PC-9 (cell line): ENCODE measurements at regions not wholly inside any gene's neighbourhood (a gene's known extent, or its start where the extent isn't known, plus 50 kb on each side); places are given as distances from the start of the nearest gene placed in this dataset.
"Not testable (repeated sequence)": the region's sequence is repeated elsewhere in the genome, so short reads cannot be mapped to it uniquely, and the experiment has no call there.

ENCODE experiments used
- BruUV-seq: library from RNA; stranded (reverse); fragments of 400-500 nt; replicated peaks from 2 replicates; lab custom pipeline; 2021; lab: Mats Ljungman, UMichigan
- CTCF ChIA-PET: fragments of 300-600 bp; sonication (Branson Sonifier 250); formaldehyde crosslinking; loops from one replicate; lab custom pipeline; 2022; ENCODE audit warnings: antibody characterized with exemption; lab: Charles Lee
- POLR2A ChIA-PET: fragments of 300-600 bp; sonication (Branson Sonifier 250); formaldehyde crosslinking; loops from one replicate; lab custom pipeline; 2022; ENCODE audit warnings: antibody characterized with exemption; ENCODE audit not compliant: unreplicated experiment; lab: Charles Lee
- DNase-seq, 2 experiments: peaks; one replicate each; pipeline versions ENCODE4 v3.0.0 to v3.0.0-alpha.2; 2015 to 2022; ENCODE audit warnings: mixed read lengths in 1 of 2
- H2AFZ ChIP-seq: fragments of 200-600 bp; sonication (generic); 2 replicates; pipeline ENCODE4 v1.8.1; 2017; ENCODE audit warnings: antibody characterized with exemption
- H3F3A ChIP-seq: fragments of 200-600 bp; sonication (generic); 2 replicates; pipeline ENCODE4 v1.8.1; 2017; ENCODE audit warnings: antibody characterized with exemption, mild to moderate bottlenecking, low read depth; ENCODE audit not compliant: insufficient read depth
- H3K27ac ChIP-seq: fragments of 200-600 bp; sonication (generic); 2 replicates; pipeline ENCODE4 v1.6.1; 2016; ENCODE audit warnings: mixed run types
- H3K27me3 ChIP-seq: fragments of 200-600 bp; sonication (generic); 2 replicates; pipeline ENCODE4 v1.6.1; 2016; ENCODE audit warnings: low read depth, mixed run types; ENCODE audit not compliant: insufficient read depth
- H3K36me3 ChIP-seq: fragments of 200-600 bp; sonication (generic); 2 replicates; pipeline ENCODE4 v1.6.1; 2016; ENCODE audit warnings: low read depth, mixed run types
- H3K4me1 ChIP-seq: fragments of 200-600 bp; sonication (generic); replicated peaks from 2 replicates; pipeline ENCODE4 v1.6.1; 2016; ENCODE audit warnings: mixed run types; ENCODE audit not compliant: insufficient read depth
- H3K4me2 ChIP-seq: fragments of 200-600 bp; sonication (generic); 2 replicates; pipeline ENCODE4 v1.6.1; 2017; ENCODE audit warnings: mixed run types
- H3K4me3 ChIP-seq: fragments of 200-600 bp; sonication (generic); 2 replicates; pipeline ENCODE4 v1.6.1; 2016; ENCODE audit warnings: mixed run types
- H3K79me2 ChIP-seq: fragments of 200-600 bp; sonication (generic); 2 replicates; pipeline ENCODE4 v1.6.1; 2017; ENCODE audit warnings: low read depth, mixed run types
- H3K9me2 ChIP-seq: fragments of 200-600 bp; sonication (generic); 2 replicates; pipeline ENCODE4 v1.8.1; 2017; ENCODE audit warnings: mild to moderate bottlenecking; ENCODE audit not compliant: insufficient read depth
- H3K9me3 ChIP-seq: fragments of 200-600 bp; sonication (generic); 2 replicates; pipeline ENCODE4 v1.8.1; 2016; ENCODE audit warnings: low read depth; ENCODE audit not compliant: insufficient read depth
- H4K20me1 ChIP-seq: fragments of 200-600 bp; sonication (generic); 2 replicates; pipeline ENCODE4 v1.8.1; 2017; ENCODE audit not compliant: insufficient read depth
- CTCF ChIP-seq: fragments of 200-600 bp; sonication (generic); conservative IDR thresholded peaks from 2 replicates; pipeline ENCODE4 v1.6.1; 2017; ENCODE audit warnings: mixed run types, antibody characterized with exemption, mild to moderate bottlenecking, moderate library complexity
- EZH2 ChIP-seq: fragments of 200-600 bp; sonication (generic); IDR thresholded peaks from 2 replicates; pipeline ENCODE4 v1.8.0; 2017; ENCODE audit warnings: antibody characterized with exemption, low read depth
- intact Hi-C: fragments of 100-400 bp; cut with micrococcal nuclease; formaldehyde crosslinking; loops from one replicate; pipeline ENCODE4 v1.10.0; 2022; ENCODE audit not compliant: unreplicated experiment

- H3K27ac ChIP-seq: no peak overlapping the region
- no peaks in the 10 kb centered on the region for H3F3A ChIP-seq
- ChIA-PET CTCF (no interaction called here), POLR2A (no interaction called here)
- no peaks in the 10 kb centered on the region for H3K36me3 ChIP-seq
- H3K4me2 ChIP-seq: no peak overlapping the region
- no peaks in the 10 kb centered on the region; the same call in 1 of the 2 replicates for H3K9me2 ChIP-seq
- no TSS peak for BruUV-seq
- no peaks in the 10 kb centered on the region for H4K20me1 ChIP-seq
- peaks cover 24% of the 10 kb centered on the region for H3K9me3 ChIP-seq
- H3K27me3 ChIP-seq: no peaks in the 10 kb centered on the region
- no peak for TF ChIP-seq CTCF
- no peak for TF ChIP-seq EZH2
- intact Hi-C loops: no loop called here
- DNase-seq: no peak
- H3K4me3 ChIP-seq: no peak overlapping the region
- no peaks in the 10 kb centered on the region for H3K79me2 ChIP-seq
- H3K4me1 ChIP-seq: no peaks in the 10 kb centered on the region
- H2AFZ ChIP-seq: no peak overlapping the region
Observed at GRCh38 chr2:224114428-224114827, 75.3 kb upstream of the SERPINE2 start.

- CTCF ChIA-PET, H2AFZ ChIP-seq, H3K27me3 ChIP-seq, H3K4me3 ChIP-seq, H3K9me2 ChIP-seq, DNase-seq, H3K79me2 ChIP-seq, POLR2A ChIA-PET, intact Hi-C loops, H4K20me1 ChIP-seq, H3K4me2 ChIP-seq, H3K4me1 ChIP-seq, BruUV-seq, H3K27ac ChIP-seq, H3K36me3 ChIP-seq, H3F3A ChIP-seq: not testable (repeated sequence)
- H3K9me3 ChIP-seq: peaks cover 20% of the 10 kb centered on the region
Observed at GRCh38 chr2:224113930-224114329, 74.8 kb upstream of the SERPINE2 start.

- ChIA-PET POLR2A (no interaction called here), CTCF (no interaction called here)
- TF ChIP-seq EZH2 (no peak), CTCF (no peak)
- Histone ChIP-seq H3K9me2 (no peaks in the 10 kb centered on the region), H3K4me1 (no peaks in the 10 kb centered on the region), H3K79me2 (no peaks in the 10 kb centered on the region), H3K9me3 (peaks cover 14% of the 10 kb centered on the region), H2AFZ (no peak overlapping the region), H3K4me3 (no peak overlapping the region), H3F3A (no peaks in the 10 kb centered on the region), H3K27me3 (no peaks in the 10 kb centered on the region), H4K20me1 (no peaks in the 10 kb centered on the region), H3K4me2 (no peak overlapping the region), H3K27ac (no peak overlapping the region), H3K36me3 (no peaks in the 10 kb centered on the region)
- intact Hi-C loops: no loop called here
- no peak for DNase-seq
- no TSS peak for BruUV-seq
Observed at GRCh38 chr2:224111576-224111975, 72.5 kb upstream of the SERPINE2 start.

GRCh38 chr2:224110811-224111210 is 71.7 kb upstream of the SERPINE2 start:
- DNase-seq: no peak
- no TSS peak for BruUV-seq
- Histone ChIP-seq H3K9me3 (peaks cover 8% of the 10 kb centered on the region; the same call in 1 of the 2 replicates), H2AFZ (no peak overlapping the region), H3K36me3 (no peaks in the 10 kb centered on the region), H3K27ac (no peak overlapping the region), H3K4me1 (no peaks in the 10 kb centered on the region), H3K4me2 (no peak overlapping the region), H3K9me2 (no peaks in the 10 kb centered on the region), H3K4me3 (no peak overlapping the region), H3F3A (no peaks in the 10 kb centered on the region), H4K20me1 (no peaks in the 10 kb centered on the region), H3K79me2 (no peaks in the 10 kb centered on the region), H3K27me3 (no peaks in the 10 kb centered on the region)
- intact Hi-C loops: no loop called here
- POLR2A ChIA-PET: no interaction called here
- CTCF ChIA-PET: no interaction called here
- TF ChIP-seq EZH2 (no peak), CTCF (no peak)
